Liver (tissue), 3 donors: ENCODE measurements at regions not wholly inside any gene's neighbourhood (a gene's known extent, or its start where the extent isn't known, plus 50 kb on each side); places are given as distances from the start of the nearest gene placed in this dataset.

Source experiments
- ATF3 ChIP-seq: IDR thresholded peaks from 2 replicates; pipeline ENCODE4 v1.6.1; 2016; ENCODE audit warnings: antibody characterized with exemption
- CTCF ChIP-seq: fragments of 150-350 bp; IDR thresholded peaks from 2 replicates; pipeline ENCODE4 v1.5.1; 2017; ENCODE audit warnings: improper control_type of control experiment, low read depth, low read length; ENCODE audit not compliant: missing input control
- EGR1 ChIP-seq, 2 donors: IDR thresholded peaks; 2 replicates each; pipeline ENCODE4 v1.6.1; 2016 to 2018; ENCODE audit warnings: antibody characterized with exemption in 2 of 2, low read depth in 2 of 2
- GABPA ChIP-seq, 2 donors: IDR thresholded peaks in 1 of 2; conservative IDR thresholded peaks in 1 of 2; 2 replicates each; pipeline ENCODE4 v1.6.1; 2016; ENCODE audit warnings: antibody characterized with exemption in 2 of 2, mild to moderate bottlenecking in 1 of 2, moderate library complexity in 1 of 2
- HNF4A ChIP-seq, 2 donors: conservative IDR thresholded peaks; 2 replicates each; pipeline ENCODE4 v1.6.1; 2016; ENCODE audit warnings: antibody characterized with exemption in 2 of 2, mild to moderate bottlenecking in 2 of 2
- HNF4G ChIP-seq: IDR thresholded peaks from 2 replicates; pipeline ENCODE4 v1.6.1; 2016; ENCODE audit warnings: antibody characterized with exemption
- JUND ChIP-seq, 2 donors: IDR thresholded peaks; 2 replicates each; pipeline ENCODE4 v1.6.1; 2016; ENCODE audit warnings: antibody characterized with exemption in 2 of 2
- MAX ChIP-seq: IDR thresholded peaks from 2 replicates; pipeline ENCODE4 v1.6.1; 2016; ENCODE audit warnings: antibody characterized with exemption
- NR2F2 ChIP-seq: IDR thresholded peaks from 2 replicates; pipeline ENCODE4 v1.6.1; 2016; ENCODE audit warnings: antibody characterized with exemption
- RAD21 ChIP-seq, 2 donors: IDR thresholded peaks; 2 replicates each; pipeline ENCODE4 v1.6.1; 2016; ENCODE audit warnings: antibody characterized with exemption in 2 of 2, mild to moderate bottlenecking in 2 of 2
- REST ChIP-seq: IDR thresholded peaks from 2 replicates; pipeline ENCODE4 v1.6.1; 2016; ENCODE audit warnings: antibody characterized with exemption, mild to moderate bottlenecking
- TAF1 ChIP-seq: conservative IDR thresholded peaks from 2 replicates; pipeline ENCODE4 v1.6.1; 2016; ENCODE audit warnings: antibody characterized with exemption, mild to moderate bottlenecking
- YY1 ChIP-seq: IDR thresholded peaks from 2 replicates; pipeline ENCODE4 v1.6.1; 2016; ENCODE audit warnings: antibody characterized with exemption, mild to moderate bottlenecking
- ZBTB33 ChIP-seq: IDR thresholded peaks from 2 replicates; pipeline ENCODE4 v1.6.1; 2016; ENCODE audit warnings: antibody characterized with exemption
- donor health status: healthy.
- donor health status: healthy.

GRCh38 chr20:51185861-51186260 is 163.0 kb upstream of the KCNG1 start:
- TF ChIP-seq CTCF (no peak), EGR1 (IDR thresholded peaks at IDR 0.05; ENCODE audit: low read depth in 2 of 2) (no peak), TAF1 (no peak), YY1 (no peak), HNF4A (conservative IDR thresholded peaks at IDR 0.05) (no peak), NR2F2 (no peak), REST (no peak), ATF3 (no peak), JUND (IDR thresholded peaks at IDR 0.05) (no peak), RAD21 (IDR thresholded peaks at IDR 0.05) (no peak), MAX (no peak), GABPA (IDR thresholded peaks at IDR 0.05 in 1 of 2, conservative IDR thresholded peaks at IDR 0.05 in 1 of 2) (no peak), HNF4G (no peak), ZBTB33 (no peak)
